ENCODE measurements at regions not wholly inside any gene's neighbourhood (a gene's known extent, or its start where the extent isn't known, plus 50 kb on each side); places are given as distances from the start of the nearest gene placed in this dataset.

- TF ChIP-seq CTCF (conservative IDR thresholded peaks at IDR 0.05; ENCODE audit: low read depth, low read length) (peak; percentile 79), EZH2 (IDR thresholded peaks at IDR 0.05; ENCODE audit: borderline replicate concordance, low read depth, low read length, poor library complexity, severe bottlenecking) (no peak)
These were observed 74.2 kb upstream of the MS4A8 start for GRCh38 chr11:60625262-60625661.

Measured in A673 (cell line).